Femur (tissue), 1 donor: ENCODE measurements at regions not wholly inside any gene's neighbourhood (a gene's known extent, or its start where the extent isn't known, plus 50 kb on each side); places are given as distances from the start of the nearest gene placed in this dataset.
"Not testable (repeated sequence)": the region's sequence is repeated elsewhere in the genome, so short reads cannot be mapped to it uniquely, and the experiment has no call there.

Experiments
- DNase-seq: peaks from one replicate; pipeline ENCODE4 v3.0.0-alpha.2; 2017

- no peak for DNase-seq
Observed at GRCh38 chr13:89518289-89519077, 1829.0 kb upstream of the MIR17HG start.

- no peak for DNase-seq
Observed at GRCh38 chr13:89520468-89520867, 1827.0 kb upstream of the MIR17HG start.

- not testable (repeated sequence) for DNase-seq
Observed at GRCh38 chr13:89521672-89522071, 1825.8 kb upstream of the MIR17HG start.

GRCh38 chr13:89541091-89542030 lies 1806.1 kb upstream of the MIR17HG start:
- DNase-seq = no peak

- no peak for DNase-seq
Observed at GRCh38 chr13:89550938-89551337, 1796.5 kb upstream of the MIR17HG start.

- no peak for DNase-seq
Observed at GRCh38 chr13:89554801-89555200, 1792.7 kb upstream of the MIR17HG start.

GRCh38 chr13:89565476-89566100 lies 1781.9 kb upstream of the MIR17HG start:
- DNase-seq = no peak

GRCh38 chr13:89567025-89567424 lies 1780.5 kb upstream of the MIR17HG start:
- no peak for DNase-seq

GRCh38 chr13:89568276-89568675 lies 1779.2 kb upstream of the MIR17HG start:
- no peak for DNase-seq

- no peak for DNase-seq
Observed at GRCh38 chr13:89568746-89569145, 1778.7 kb upstream of the MIR17HG start.

GRCh38 chr13:89571676-89572075 lies 1775.8 kb upstream of the MIR17HG start:
- no peak for DNase-seq

- no peak for DNase-seq
Observed at GRCh38 chr13:89574077-89574476, 1773.4 kb upstream of the MIR17HG start.

- DNase-seq = no peak
Observed at GRCh38 chr13:89577301-89577700, 1770.2 kb upstream of the MIR17HG start.

- DNase-seq = no peak
Observed at GRCh38 chr13:89584058-89584620, 1763.3 kb upstream of the MIR17HG start.

- DNase-seq = no peak
Observed at GRCh38 chr13:89602655-89603054, 1744.8 kb upstream of the MIR17HG start.

GRCh38 chr13:89603187-89603586 lies 1744.3 kb upstream of the MIR17HG start:
- DNase-seq = no peak

GRCh38 chr13:89609318-89609717 lies 1738.2 kb upstream of the MIR17HG start:
- DNase-seq = no peak

- DNase-seq = no peak
Observed at GRCh38 chr13:89610331-89610730, 1737.2 kb upstream of the MIR17HG start.

GRCh38 chr13:89610881-89611280 lies 1736.6 kb upstream of the MIR17HG start:
- DNase-seq = no peak

GRCh38 chr13:89627996-89628395 lies 1719.5 kb upstream of the MIR17HG start:
- DNase-seq = no peak

GRCh38 chr13:89628567-89628966 lies 1718.9 kb upstream of the MIR17HG start:
- no peak for DNase-seq

- no peak for DNase-seq
Observed at GRCh38 chr13:89650226-89650625, 1697.3 kb upstream of the MIR17HG start.

- no peak for DNase-seq
Observed at GRCh38 chr13:89660752-89661151, 1686.7 kb upstream of the MIR17HG start.
